Testis (tissue), 2 donors: ENCODE measurements at regions not wholly inside any gene's neighbourhood (a gene's known extent, or its start where the extent isn't known, plus 50 kb on each side); places are given as distances from the start of the nearest gene placed in this dataset.

Experiments used
- POLR2A ChIP-seq: fragments of 450-650 bp; IDR thresholded peaks from one replicate; pipeline ENCODE4 v1.6.1; 2017; ENCODE audit warnings: antibody characterized with exemption, mild to moderate bottlenecking, moderate library complexity
- TF ChIP-seq, protein P1 (sequence below), 3 experiments: fragments of 450-650 bp in 2 of 3; fragments of 200-600 bp in 1 of 3; sonication (generic) in 1 of 3; IDR thresholded peaks; one replicate each; pipeline ENCODE4 v1.5.1; 2016 to 2019; ENCODE audit warnings: antibody characterized with exemption in 3 of 3, mild to moderate bottlenecking in 2 of 3, moderate library complexity in 1 of 3

DNA sequence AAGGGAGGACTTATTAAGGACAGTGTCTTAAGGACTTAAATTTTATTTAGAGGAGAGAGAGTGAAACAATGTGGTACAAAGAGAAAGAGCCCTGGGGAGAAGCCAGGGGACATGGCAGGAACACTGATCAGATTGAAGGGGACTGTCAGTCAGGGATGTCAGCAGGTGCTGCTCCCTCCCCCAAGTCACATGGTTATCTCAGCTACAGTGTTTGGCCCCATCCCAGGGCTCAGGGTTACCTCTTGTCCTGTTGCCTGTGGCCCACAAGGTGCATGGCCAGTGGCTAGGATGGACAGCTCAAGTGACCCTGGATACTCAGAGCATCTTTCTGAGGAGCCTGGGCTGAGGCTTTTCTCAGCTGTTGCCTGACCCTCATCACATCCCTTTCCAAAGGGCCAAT, 325.9 kb upstream of the PODXL start:
- no peak for TF ChIP-seq POLR2A
- TF ChIP-seq, protein P1, sequence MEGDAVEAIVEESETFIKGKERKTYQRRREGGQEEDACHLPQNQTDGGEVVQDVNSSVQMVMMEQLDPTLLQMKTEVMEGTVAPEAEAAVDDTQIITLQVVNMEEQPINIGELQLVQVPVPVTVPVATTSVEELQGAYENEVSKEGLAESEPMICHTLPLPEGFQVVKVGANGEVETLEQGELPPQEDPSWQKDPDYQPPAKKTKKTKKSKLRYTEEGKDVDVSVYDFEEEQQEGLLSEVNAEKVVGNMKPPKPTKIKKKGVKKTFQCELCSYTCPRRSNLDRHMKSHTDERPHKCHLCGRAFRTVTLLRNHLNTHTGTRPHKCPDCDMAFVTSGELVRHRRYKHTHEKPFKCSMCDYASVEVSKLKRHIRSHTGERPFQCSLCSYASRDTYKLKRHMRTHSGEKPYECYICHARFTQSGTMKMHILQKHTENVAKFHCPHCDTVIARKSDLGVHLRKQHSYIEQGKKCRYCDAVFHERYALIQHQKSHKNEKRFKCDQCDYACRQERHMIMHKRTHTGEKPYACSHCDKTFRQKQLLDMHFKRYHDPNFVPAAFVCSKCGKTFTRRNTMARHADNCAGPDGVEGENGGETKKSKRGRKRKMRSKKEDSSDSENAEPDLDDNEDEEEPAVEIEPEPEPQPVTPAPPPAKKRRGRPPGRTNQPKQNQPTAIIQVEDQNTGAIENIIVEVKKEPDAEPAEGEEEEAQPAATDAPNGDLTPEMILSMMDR (IDR thresholded peaks at IDR 0.05) = no peak
